HL-60 (cell line): ENCODE measurements at regions not wholly inside any gene's neighbourhood (a gene's known extent, or its start where the extent isn't known, plus 50 kb on each side); places are given as distances from the start of the nearest gene placed in this dataset.

Experiments used
- DNase-seq, 2 experiments: peaks; one replicate each; pipeline ENCODE4 v3.0.0-alpha.2; 2010 to 2020; ENCODE audit warnings: low read depth in 1 of 2, low spot score in 1 of 2
- H3K27ac ChIP-seq: fragments of 250-450 bp; sonication (Bioruptor Pico); replicated peaks from 2 replicates; pipeline ENCODE4 v1.5.1; 2020; ENCODE audit warnings: mild to moderate bottlenecking, moderate library complexity
- H3K27me3 ChIP-seq: fragments of 250-450 bp; sonication (Bioruptor Pico); 2 replicates; pipeline ENCODE4 v1.5.1; 2021; ENCODE audit warnings: mild to moderate bottlenecking, moderate library complexity; ENCODE audit not compliant: insufficient read depth, poor library complexity, severe bottlenecking
- H3K4me3 ChIP-seq: replicated peaks from 2 replicates; pipeline ENCODE4 v1.5.1; 2011; ENCODE audit warnings: mild to moderate bottlenecking, control low read depth, low read length; ENCODE audit not compliant: insufficient read depth
- GABPA ChIP-seq: IDR thresholded peaks from 2 replicates; pipeline ENCODE4 v1.6.1; 2012; ENCODE audit warnings: low read depth
- POLR2AphosphoS5 ChIP-seq: IDR thresholded peaks from 2 replicates; pipeline ENCODE4 v1.6.1; 2012; ENCODE audit warnings: low read depth
- SPI1 ChIP-seq: IDR thresholded peaks from 2 replicates; pipeline ENCODE4 v1.6.1; 2012; ENCODE audit warnings: low read depth, mild to moderate bottlenecking, borderline replicate concordance
- TF ChIP-seq, protein P1 (sequence below): IDR thresholded peaks from one replicate; pipeline ENCODE4 v1.5.1; 2011; ENCODE audit warnings: low read length, control low read depth, inconsistent platforms; ENCODE audit not compliant: insufficient read depth
- TF ChIP-seq, protein P2 (sequence below): IDR thresholded peaks from 2 replicates; pipeline ENCODE4 v1.6.1; 2012; ENCODE audit warnings: low read depth; ENCODE audit not compliant: insufficient replicate concordance

DNA sequence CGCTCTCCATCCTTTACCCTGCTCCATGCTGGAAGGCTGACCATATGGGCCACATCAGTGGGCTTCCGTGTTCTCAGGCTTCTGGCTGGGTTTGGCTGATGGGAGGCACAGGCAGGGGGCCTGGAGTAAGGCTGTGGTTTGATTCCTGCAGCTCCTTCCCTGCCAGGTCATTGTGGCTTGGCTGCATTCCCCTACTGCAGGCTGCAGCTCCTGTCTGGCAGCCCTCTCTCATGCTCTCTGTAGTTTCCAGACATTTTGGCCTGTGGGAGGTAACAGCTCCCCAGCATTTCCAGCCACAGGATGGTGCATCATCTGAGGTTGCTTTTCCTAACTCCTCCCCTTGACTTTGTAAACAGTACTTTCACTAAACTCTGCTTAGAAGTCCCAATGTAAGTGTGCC lies 102.0 kb upstream of the PTPN3 start:
- H3K27me3 ChIP-seq = no peaks in the 10 kb centered on the region

DNA sequence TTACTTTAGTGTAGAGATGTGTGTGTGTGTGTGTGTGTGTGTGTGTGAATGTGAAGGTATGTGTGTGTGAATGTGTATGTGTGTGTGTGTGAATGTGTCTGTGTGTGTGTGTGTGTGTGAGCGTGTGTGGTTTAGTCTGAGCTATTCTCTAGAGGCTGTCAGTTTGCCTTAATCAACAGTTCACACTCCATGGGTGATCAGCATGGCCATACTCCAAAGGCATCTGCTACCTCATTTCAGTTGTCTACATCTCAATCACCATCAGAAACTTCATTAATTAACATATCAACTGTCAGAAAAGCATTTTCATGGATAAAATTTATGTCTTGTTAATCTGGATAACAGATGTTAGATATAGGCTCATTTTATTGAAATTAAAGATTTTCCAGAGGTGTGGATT lies 103.1 kb upstream of the PTPN3 start:
- no peak for TF ChIP-seq GABPA
- TF ChIP-seq, protein P1, sequence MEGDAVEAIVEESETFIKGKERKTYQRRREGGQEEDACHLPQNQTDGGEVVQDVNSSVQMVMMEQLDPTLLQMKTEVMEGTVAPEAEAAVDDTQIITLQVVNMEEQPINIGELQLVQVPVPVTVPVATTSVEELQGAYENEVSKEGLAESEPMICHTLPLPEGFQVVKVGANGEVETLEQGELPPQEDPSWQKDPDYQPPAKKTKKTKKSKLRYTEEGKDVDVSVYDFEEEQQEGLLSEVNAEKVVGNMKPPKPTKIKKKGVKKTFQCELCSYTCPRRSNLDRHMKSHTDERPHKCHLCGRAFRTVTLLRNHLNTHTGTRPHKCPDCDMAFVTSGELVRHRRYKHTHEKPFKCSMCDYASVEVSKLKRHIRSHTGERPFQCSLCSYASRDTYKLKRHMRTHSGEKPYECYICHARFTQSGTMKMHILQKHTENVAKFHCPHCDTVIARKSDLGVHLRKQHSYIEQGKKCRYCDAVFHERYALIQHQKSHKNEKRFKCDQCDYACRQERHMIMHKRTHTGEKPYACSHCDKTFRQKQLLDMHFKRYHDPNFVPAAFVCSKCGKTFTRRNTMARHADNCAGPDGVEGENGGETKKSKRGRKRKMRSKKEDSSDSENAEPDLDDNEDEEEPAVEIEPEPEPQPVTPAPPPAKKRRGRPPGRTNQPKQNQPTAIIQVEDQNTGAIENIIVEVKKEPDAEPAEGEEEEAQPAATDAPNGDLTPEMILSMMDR = no peak
- TF ChIP-seq SPI1 = no peak
- TF ChIP-seq, protein P2, sequence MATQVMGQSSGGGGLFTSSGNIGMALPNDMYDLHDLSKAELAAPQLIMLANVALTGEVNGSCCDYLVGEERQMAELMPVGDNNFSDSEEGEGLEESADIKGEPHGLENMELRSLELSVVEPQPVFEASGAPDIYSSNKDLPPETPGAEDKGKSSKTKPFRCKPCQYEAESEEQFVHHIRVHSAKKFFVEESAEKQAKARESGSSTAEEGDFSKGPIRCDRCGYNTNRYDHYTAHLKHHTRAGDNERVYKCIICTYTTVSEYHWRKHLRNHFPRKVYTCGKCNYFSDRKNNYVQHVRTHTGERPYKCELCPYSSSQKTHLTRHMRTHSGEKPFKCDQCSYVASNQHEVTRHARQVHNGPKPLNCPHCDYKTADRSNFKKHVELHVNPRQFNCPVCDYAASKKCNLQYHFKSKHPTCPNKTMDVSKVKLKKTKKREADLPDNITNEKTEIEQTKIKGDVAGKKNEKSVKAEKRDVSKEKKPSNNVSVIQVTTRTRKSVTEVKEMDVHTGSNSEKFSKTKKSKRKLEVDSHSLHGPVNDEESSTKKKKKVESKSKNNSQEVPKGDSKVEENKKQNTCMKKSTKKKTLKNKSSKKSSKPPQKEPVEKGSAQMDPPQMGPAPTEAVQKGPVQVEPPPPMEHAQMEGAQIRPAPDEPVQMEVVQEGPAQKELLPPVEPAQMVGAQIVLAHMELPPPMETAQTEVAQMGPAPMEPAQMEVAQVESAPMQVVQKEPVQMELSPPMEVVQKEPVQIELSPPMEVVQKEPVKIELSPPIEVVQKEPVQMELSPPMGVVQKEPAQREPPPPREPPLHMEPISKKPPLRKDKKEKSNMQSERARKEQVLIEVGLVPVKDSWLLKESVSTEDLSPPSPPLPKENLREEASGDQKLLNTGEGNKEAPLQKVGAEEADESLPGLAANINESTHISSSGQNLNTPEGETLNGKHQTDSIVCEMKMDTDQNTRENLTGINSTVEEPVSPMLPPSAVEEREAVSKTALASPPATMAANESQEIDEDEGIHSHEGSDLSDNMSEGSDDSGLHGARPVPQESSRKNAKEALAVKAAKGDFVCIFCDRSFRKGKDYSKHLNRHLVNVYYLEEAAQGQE = no peak
- no peak for TF ChIP-seq POLR2AphosphoS5
- H3K27me3 ChIP-seq = no peaks in the 10 kb centered on the region
- DNase-seq = no peak
- H3K4me3 ChIP-seq = no peak overlapping the region
- no peak overlapping the region for H3K27ac ChIP-seq

More for the DNA sequence above, 102.0 kb upstream of the PTPN3 start:
- no peak for TF ChIP-seq GABPA
- TF ChIP-seq, protein P2 = no peak
- TF ChIP-seq, protein P1 = no peak
- Histone ChIP-seq H3K27ac (no peak overlapping the region), H3K4me3 (no peak overlapping the region)
- no peak for DNase-seq

DNA sequence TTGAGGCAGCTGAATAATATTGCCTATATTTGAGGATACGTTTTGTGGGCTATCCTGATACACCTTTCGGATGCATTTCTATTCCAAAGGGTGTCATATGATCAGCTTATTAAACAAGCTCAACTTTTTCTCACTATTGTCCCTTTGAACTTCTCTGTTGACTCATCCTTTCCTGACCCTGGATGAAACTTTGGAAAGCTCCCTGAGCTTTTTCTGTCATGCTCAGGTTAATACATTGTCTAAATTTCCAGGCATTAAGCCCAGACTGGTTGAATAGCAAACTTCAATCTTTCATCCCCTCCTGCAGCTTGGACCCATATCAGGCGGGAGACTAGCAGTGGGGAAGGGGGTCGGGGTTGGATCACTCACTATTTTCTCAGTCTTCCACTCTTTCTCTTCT lies 104.9 kb upstream of the PTPN3 start:
- no peak for DNase-seq
- H3K4me3 ChIP-seq = no peak overlapping the region
- no peak overlapping the region for H3K27ac ChIP-seq
- H3K27me3 ChIP-seq = no peaks in the 10 kb centered on the region
- TF ChIP-seq SPI1 (no peak), GABPA (no peak), POLR2AphosphoS5 (no peak)
- TF ChIP-seq, protein P2 = no peak
- TF ChIP-seq, protein P1 = no peak
